GM19025 (cell line): ENCODE measurements at regions not wholly inside any gene's neighbourhood (a gene's known extent, or its start where the extent isn't known, plus 50 kb on each side); places are given as distances from the start of the nearest gene placed in this dataset.
A peak's percentile ranks its signal among the peaks of the same experiment; 100 is the strongest.

Source experiments
- ATAC-seq: cut with Tn5 transposase; IDR thresholded peaks from one replicate; pipeline ENCODE4 v1.9.1; 2021; ENCODE audit warnings: mild to moderate bottlenecking, low read depth, moderate library complexity; ENCODE audit not compliant: unreplicated experiment

DNA sequence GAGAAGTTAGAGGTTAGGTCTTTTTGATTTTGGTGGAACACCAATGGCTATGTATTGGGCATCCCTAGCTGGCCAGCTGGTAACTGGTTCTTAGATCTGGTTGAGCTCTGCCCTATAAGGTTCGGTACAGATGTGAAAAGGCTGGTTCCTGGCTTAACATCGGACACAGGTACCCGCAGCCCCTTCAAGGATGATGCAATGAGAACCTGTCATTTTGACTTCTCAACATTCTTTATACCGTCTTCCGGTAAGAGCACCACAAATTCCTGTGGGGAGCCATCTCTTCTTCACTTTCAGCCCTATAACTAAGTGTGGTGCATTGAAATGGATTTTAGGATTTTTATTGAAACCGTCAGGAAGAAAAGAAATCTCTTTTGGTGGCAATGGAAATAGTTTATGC is 222.8 kb downstream of the ADAMTS9 start:
- no peak for ATAC-seq

DNA sequence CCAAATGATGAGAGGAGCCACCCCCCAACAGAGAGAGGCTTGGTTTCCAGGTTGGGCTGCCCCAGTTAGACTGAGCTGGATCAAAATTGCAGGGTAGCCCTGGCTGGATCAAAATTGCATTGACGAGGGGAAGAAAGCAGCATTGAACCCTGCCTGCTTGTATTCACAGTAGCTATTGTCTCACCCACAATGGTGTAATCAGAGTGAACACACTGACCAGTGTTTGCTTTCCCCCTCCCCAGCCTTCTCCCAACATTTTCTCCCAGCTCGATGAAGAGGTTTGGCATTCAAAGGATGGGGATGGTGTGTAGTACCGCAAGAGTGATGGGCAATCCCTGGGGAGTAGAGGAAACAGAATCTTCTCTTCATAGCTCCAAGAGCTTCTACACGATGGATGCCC is 223.8 kb downstream of the ADAMTS9 start:
- ATAC-seq, result no peak

DNA sequence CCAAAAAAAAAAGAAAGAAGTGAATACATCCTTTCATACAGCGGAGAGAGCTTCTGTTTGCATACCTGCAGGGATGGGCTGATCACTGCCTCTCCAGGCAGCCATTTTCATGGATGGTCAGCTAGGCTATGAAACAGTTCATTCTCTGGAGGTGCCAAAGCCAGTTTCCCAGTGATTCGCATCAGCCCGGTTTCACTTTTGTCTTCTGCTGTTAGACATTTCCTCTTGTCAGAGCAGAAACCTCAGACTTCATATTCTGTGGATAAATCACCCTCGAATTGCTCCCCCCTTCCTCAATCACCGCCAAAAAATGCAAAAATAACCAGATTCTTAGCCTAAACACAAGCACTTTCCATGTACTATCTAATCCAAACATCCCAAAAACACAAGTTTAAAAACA is 225.6 kb downstream of the ADAMTS9 start:
- ATAC-seq, result no peak

DNA sequence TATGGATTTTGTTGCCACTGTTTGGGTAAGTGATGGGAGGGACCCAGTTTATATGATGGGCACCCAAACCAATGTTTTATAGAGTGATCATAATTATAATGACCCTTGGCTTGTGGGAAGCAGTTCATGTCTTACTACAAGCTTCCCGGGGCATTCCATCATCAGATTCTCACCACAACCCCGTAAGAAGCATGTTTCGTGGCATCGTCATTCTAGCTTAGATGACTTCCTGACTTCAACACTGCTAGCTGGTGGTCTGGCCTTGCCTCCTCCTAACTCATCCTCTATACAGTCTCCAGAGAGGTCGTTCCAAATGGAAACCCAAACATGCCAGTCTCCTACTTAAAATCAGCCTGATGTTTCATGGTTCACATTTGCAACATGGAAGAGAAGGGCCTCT is 226.9 kb downstream of the ADAMTS9 start:
- ATAC-seq, result no peak

GRCh38 chr3:64460141-64460730 is 227.6 kb downstream of the ADAMTS9 start:
- no peak for ATAC-seq

DNA sequence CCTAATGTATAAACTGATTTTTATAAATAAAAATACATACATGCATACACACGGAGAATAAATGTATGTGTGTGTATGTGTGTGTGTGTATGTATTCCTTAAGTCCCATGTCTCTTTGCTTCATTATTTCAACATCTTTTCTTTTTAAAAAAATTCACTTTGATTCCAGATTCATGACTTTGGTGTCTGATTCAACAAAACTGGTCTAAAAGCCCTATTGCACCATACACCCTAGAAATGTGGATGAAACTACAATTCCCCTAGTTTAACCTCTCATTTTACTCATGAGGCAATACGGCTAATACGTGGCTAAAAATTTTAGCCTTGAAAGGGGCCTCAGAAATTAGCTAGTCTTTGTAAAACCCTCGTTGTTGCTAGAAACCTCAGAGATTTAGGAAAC is 228.1 kb downstream of the ADAMTS9 start:
- no peak for ATAC-seq

- ATAC-seq, result no peak
These were observed 230.0 kb downstream of the ADAMTS9 start for GRCh38 chr3:64457811-64458210.

DNA sequence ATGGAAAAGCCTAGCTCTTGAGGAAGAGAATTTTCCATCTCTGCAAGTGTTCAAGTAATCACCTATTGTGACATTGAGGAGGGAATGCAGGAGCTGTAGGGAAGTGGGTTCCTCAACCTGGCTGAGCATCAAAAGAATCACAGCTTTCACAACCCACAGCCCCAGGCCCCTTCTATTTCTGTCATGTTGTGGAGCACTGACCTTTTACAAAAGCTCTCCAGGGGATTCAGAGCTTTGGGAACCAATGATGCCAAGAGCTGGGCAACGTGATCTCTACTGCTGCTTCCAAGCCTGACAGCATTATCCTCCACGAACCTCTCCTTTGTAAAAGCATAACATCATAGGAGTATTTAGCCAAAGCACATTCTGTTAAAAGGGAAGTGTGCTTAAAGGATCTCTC is 231.1 kb downstream of the ADAMTS9 start:
- no peak for ATAC-seq

GRCh38 chr3:64455351-64455750 is 230.1 kb upstream of the PRICKLE2 start:
- no peak for ATAC-seq

DNA sequence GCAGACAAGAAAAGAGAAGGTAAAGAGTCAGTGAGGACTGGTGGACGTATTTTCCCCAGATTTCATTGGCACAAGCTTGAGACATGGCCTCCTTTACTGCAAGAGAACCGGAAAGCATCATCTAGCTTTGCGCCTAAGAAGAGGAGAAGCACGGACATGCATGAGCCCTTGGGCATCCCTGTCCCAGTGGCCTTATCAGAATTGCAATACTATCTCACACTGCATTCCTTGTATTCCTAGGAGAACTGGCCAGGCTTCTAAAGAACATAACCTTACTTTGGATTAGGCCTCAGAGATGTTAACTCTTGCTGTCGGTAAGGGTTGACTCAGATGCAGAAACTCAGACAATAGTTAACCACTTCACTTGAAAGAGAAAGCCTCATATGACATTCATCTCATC is 229.5 kb upstream of the PRICKLE2 start:
- no peak for ATAC-seq

DNA sequence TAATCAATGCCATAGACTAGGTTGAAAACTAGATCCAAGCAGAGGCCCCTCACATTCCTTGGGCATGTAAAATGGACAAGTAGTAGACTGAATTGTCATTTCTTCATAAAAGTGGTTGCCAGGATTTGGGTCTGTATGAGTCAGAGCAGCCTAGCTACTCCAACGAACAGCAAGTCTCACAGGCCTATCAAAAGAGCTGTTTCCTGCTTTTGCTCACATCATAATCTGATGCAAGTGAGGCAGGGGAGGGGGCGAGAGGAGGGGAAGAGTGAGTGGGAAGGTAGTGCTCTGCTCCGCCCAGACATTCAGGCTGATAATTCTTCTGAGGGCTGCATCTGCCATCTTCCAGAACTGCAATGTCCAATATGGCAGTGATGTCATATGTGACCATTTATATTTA is 228.9 kb upstream of the PRICKLE2 start:
- ATAC-seq, result no peak

GRCh38 chr3:64451283-64452012 is 226.2 kb upstream of the PRICKLE2 start:
- ATAC-seq, result no peak

DNA sequence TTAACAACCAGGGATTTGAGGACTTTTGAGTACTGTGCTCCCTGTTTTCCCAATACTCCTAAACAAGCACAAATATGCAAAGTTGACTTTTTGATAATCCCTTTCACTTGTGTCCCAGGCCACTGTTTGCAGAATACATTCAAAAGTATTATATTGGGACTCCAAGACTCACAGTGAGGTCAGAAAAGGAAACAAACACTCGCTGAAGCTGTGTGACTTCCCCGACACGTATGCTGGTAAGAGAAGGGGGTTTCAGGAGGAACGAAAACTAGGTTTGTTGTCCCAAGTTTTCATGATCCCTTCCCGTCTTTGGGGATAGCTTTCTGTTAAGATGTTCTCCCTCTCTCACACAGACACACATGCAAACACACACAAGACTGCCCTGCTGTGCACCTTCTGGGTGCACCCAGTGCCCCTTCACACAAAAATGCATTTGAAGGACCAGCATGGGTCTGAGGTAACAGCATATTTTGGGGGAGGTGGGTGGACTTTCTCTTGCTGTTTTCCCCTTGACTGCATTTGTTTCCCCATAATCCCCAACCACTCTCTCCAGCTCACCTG is 225.2 kb upstream of the PRICKLE2 start:
- no peak for ATAC-seq

- ATAC-seq, result peak; percentile 40
These were observed 223.8 kb upstream of the PRICKLE2 start for GRCh38 chr3:64449026-64449425.

- no peak for ATAC-seq
These were observed 220.7 kb upstream of the PRICKLE2 start for GRCh38 chr3:64445944-64446300.

- no peak for ATAC-seq
These were observed 220.1 kb upstream of the PRICKLE2 start for GRCh38 chr3:64445109-64445943.

DNA sequence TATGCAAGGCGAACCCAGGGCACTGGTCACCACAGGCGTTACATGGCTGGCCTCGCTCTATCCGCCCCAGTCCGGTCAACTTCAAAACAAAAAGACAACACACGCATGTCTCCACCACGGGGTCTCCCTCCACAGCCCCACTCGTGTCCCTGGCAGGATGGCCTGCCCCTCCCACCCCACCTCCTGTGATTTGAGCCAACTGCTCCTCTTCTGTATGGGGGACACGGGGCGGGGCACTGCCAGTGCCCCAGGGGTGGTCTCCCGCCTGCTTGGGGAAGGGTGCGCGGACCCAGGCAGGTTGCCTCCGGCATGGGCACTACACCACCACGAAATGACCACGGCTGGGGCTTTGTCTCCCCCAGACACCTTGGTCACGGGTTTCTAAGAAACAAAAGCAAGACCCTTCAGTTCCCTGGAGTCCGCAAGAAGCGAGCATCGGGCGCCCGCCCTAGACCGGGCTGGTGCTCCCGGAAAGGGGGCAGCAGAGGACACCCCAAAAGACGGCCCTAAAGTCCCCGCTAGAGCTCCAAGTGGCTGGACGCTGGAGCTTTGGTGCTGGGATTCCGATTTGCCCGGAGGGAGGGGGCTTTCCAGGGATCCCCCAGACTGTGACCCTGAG is 219.3 kb upstream of the PRICKLE2 start:
- ATAC-seq, result no peak

GRCh38 chr3:64443546-64444381 is 218.5 kb upstream of the PRICKLE2 start:
- no peak for ATAC-seq

- no peak for ATAC-seq
These were observed 216.6 kb upstream of the PRICKLE2 start for GRCh38 chr3:64441861-64442260.

- no peak for ATAC-seq
These were observed 215.2 kb upstream of the PRICKLE2 start for GRCh38 chr3:64440498-64440897.
